HEK293 (cell line): ENCODE measurements at regions not wholly inside any gene's neighbourhood (a gene's known extent, or its start where the extent isn't known, plus 50 kb on each side); places are given as distances from the start of the nearest gene placed in this dataset.

Source experiments
- CTCF ChIA-PET: fragments of 350-600 bp; formaldehyde crosslinking; extraction: SDS; loops from one replicate; lab custom pipeline; 2021; ENCODE audit warnings: antibody characterized with exemption; lab: Yijun Ruan, JAX
- POLR2A ChIA-PET: fragments of 300-600 bp; formaldehyde crosslinking; extraction: SDS; loops from one replicate; lab custom pipeline; 2020; ENCODE audit warnings: antibody characterized with exemption, inconsistent platforms; lab: Yijun Ruan, JAX
- H3K27ac ChIP-seq: fragments of 200-500 bp; sonication (Bioruptor generic); 2 replicates; pipeline ENCODE4 v1.5.1; 2014; ENCODE audit warnings: low read depth, low read length, control low read depth, inconsistent platforms; ENCODE audit errors: extremely low read depth
- H3K36me3 ChIP-seq, 2 experiments: fragments of 200-500 bp in 1 of 2; sonication (Bioruptor generic) in 1 of 2; 1 replicate in 1 of 2; 2 replicates in 1 of 2; pipeline ENCODE4 v1.5.1; 2014 to 2017; ENCODE audit warnings: inconsistent platforms in 2 of 2, low read length in 2 of 2; ENCODE audit not compliant: control insufficient read depth in 2 of 2, insufficient read depth in 1 of 2
- H3K4me1 ChIP-seq: fragments of 200-500 bp; sonication (Bioruptor generic); 2 replicates; pipeline ENCODE4 v1.5.1; 2014; ENCODE audit warnings: mild to moderate bottlenecking, low read length, inconsistent platforms; ENCODE audit not compliant: control insufficient read depth, insufficient read depth
- H3K4me3 ChIP-seq: 2 replicates; pipeline ENCODE4 v1.5.1; 2011; ENCODE audit warnings: low read depth, mild to moderate bottlenecking, control low read depth, low read length, moderate library complexity
- H3K9me3 ChIP-seq: fragments of 200-500 bp; sonication (Bioruptor generic); 2 replicates; pipeline ENCODE4 v1.5.1; 2014; ENCODE audit warnings: low read depth, low read length, inconsistent platforms; ENCODE audit not compliant: control insufficient read depth, insufficient read depth
- FEZF1 ChIP-seq: fragments of 450-650 bp; formaldehyde crosslinking; IDR thresholded peaks from 2 replicates; pipeline ENCODE4 v1.5.1; 2016; ENCODE audit warnings: missing biosample characterization, missing genetic modification characterization
- GFI1B ChIP-seq: fragments of 450-650 bp; formaldehyde crosslinking; IDR thresholded peaks from 2 replicates; pipeline ENCODE4 v1.5.1; 2016; ENCODE audit warnings: missing biosample characterization, missing genetic modification characterization
- GLIS2 ChIP-seq: fragments of 450-650 bp; formaldehyde crosslinking; IDR thresholded peaks from 2 replicates; pipeline ENCODE4 v1.5.1; 2016; ENCODE audit warnings: missing biosample characterization, missing genetic modification characterization
- PRDM1 ChIP-seq: fragments of 450-650 bp; formaldehyde crosslinking; IDR thresholded peaks from 2 replicates; pipeline ENCODE4; 2016; ENCODE audit warnings: missing biosample characterization, missing genetic modification characterization
- ZNF112 ChIP-seq: fragments of 450-650 bp; formaldehyde crosslinking; IDR thresholded peaks from 2 replicates; pipeline ENCODE4 v1.5.0; 2017; ENCODE audit warnings: missing biosample characterization, missing genetic modification characterization
- ZNF16 ChIP-seq: fragments of 450-650 bp; formaldehyde crosslinking; IDR thresholded peaks from 2 replicates; pipeline ENCODE4 v1.5.1; 2016; ENCODE audit warnings: low read depth, missing biosample characterization, missing genetic modification characterization
- ZNF2 ChIP-seq: fragments of 450-650 bp; formaldehyde crosslinking; IDR thresholded peaks from 2 replicates; pipeline ENCODE4 v1.5.1; 2016; ENCODE audit warnings: missing biosample characterization, missing genetic modification characterization
- ZNF214 ChIP-seq: fragments of 450-650 bp; formaldehyde crosslinking; IDR thresholded peaks from 2 replicates; pipeline ENCODE4 v1.5.1; 2017; ENCODE audit warnings: missing biosample characterization, mild to moderate bottlenecking, missing genetic modification characterization, borderline replicate concordance
- ZNF324 ChIP-seq: fragments of 450-650 bp; formaldehyde crosslinking; IDR thresholded peaks from 2 replicates; pipeline ENCODE4 v1.5.1; 2016; ENCODE audit warnings: missing biosample characterization, missing genetic modification characterization
- ZNF341 ChIP-seq: fragments of 450-650 bp; formaldehyde crosslinking; IDR thresholded peaks from 2 replicates; pipeline ENCODE4; 2016; ENCODE audit warnings: low read depth, missing biosample characterization, missing genetic modification characterization
- ZNF350 ChIP-seq: fragments of 450-650 bp; formaldehyde crosslinking; IDR thresholded peaks from 2 replicates; pipeline ENCODE4 v1.5.0; 2017; ENCODE audit warnings: missing biosample characterization, mild to moderate bottlenecking, missing genetic modification characterization
- ZNF561 ChIP-seq: fragments of 450-650 bp; IDR thresholded peaks from 2 replicates; pipeline ENCODE4 v1.5.1; 2018; ENCODE audit warnings: missing biosample characterization, missing genetic modification characterization, borderline replicate concordance
- ZNF585B ChIP-seq: fragments of 450-650 bp; formaldehyde crosslinking; IDR thresholded peaks from 2 replicates; pipeline ENCODE4 v1.5.1; 2016; ENCODE audit warnings: missing biosample characterization, missing genetic modification characterization
- ZNF660 ChIP-seq: fragments of 450-650 bp; IDR thresholded peaks from 2 replicates; pipeline ENCODE4 v1.5.1; 2018; ENCODE audit warnings: missing biosample characterization, mild to moderate bottlenecking, missing genetic modification characterization
- ZNF664 ChIP-seq: fragments of 450-650 bp; formaldehyde crosslinking; IDR thresholded peaks from 2 replicates; pipeline ENCODE4 v1.5.1; 2016; ENCODE audit warnings: missing biosample characterization, missing genetic modification characterization
- ZNF792 ChIP-seq: fragments of 450-650 bp; formaldehyde crosslinking; IDR thresholded peaks from 2 replicates; pipeline ENCODE4 v1.5.1; 2016; ENCODE audit warnings: missing biosample characterization, missing genetic modification characterization
- ZXDB ChIP-seq: fragments of 450-650 bp; formaldehyde crosslinking; IDR thresholded peaks from 2 replicates; pipeline ENCODE4 v1.5.1; 2016; ENCODE audit warnings: missing biosample characterization, missing genetic modification characterization
- TF ChIP-seq, protein P1 (sequence below): fragments of 450-650 bp; formaldehyde crosslinking; conservative IDR thresholded peaks from 2 replicates; pipeline ENCODE4 v1.5.1; 2016; ENCODE audit warnings: low read depth, missing biosample characterization, missing genetic modification characterization
- TF ChIP-seq, protein P2 (sequence below): fragments of 450-650 bp; formaldehyde crosslinking; IDR thresholded peaks from 2 replicates; pipeline ENCODE4 v1.5.1; 2016; ENCODE audit warnings: missing biosample characterization, missing genetic modification characterization
- TF ChIP-seq, protein P3 (sequence below): fragments of 450-650 bp; formaldehyde crosslinking; IDR thresholded peaks from 2 replicates; pipeline ENCODE4 v1.5.1; 2017; ENCODE audit warnings: missing biosample characterization, missing genetic modification characterization
- TF ChIP-seq, protein P4 (sequence below): fragments of 450-650 bp; formaldehyde crosslinking; IDR thresholded peaks from 2 replicates; pipeline ENCODE4 v1.5.1; 2016; ENCODE audit warnings: missing biosample characterization, missing genetic modification characterization

DNA sequence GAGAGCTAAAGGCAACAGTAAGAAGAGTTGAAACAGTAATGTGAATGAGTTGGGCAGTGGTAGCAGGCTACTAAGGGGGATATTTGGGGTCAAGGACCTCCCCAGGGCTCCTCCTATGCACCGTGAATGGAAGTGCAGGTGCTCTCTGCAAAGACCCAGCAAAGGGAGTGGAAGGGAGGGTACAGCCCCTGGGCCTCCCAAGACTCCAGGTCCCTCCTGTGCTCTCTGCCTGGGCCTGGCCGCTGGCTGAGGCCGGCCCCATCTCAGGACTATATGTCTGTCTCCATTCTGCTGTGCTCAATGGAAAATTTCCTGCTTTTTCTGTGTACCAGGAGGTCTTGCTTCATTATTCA lies 372.1 kb upstream of the MKI67 start:
- CTCF ChIA-PET: no interaction called here
- H3K4me1 ChIP-seq: no peaks in the 10 kb centered on the region
- no peak overlapping the region for H3K27ac ChIP-seq
- no peaks in the 10 kb centered on the region for H3K36me3 ChIP-seq
- no peak overlapping the region for H3K4me3 ChIP-seq
- TF ChIP-seq ZNF214 (tag by site-specific recombination): no peak
- no peak for TF ChIP-seq FEZF1 (tag by site-specific recombination)
- no peak for TF ChIP-seq ZNF112
- TF ChIP-seq ZNF341 (tag by site-specific recombination): no peak
- POLR2A ChIA-PET: no interaction called here
- H3K9me3 ChIP-seq: no peaks in the 10 kb centered on the region

DNA sequence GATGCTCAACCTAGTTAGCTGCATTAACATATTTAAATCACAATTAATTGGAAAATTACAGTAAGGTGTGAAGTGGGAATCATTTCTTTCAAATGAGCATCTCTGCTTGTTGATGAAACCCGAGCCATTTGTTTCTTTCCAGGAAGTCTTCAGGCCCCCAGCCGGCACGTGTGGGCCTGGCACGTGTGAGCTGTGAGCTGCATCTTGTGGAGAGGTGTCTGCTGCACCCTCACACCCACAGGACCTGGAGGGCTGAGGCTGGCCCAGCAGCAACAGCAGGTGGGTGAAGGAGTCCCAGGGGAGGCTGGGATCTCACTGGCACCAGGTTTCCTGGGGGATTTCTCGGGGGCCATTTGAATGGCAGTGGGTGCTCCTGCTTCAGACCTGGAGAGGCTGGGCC lies 372.5 kb upstream of the MKI67 start:
- ChIA-PET CTCF (no interaction called here), POLR2A (no interaction called here)
- no peaks in the 10 kb centered on the region for H3K36me3 ChIP-seq
- H3K4me3 ChIP-seq: no peak overlapping the region
- no peaks in the 10 kb centered on the region for H3K9me3 ChIP-seq
- TF ChIP-seq GLIS2 (tag by site-specific recombination) (no peak), ZNF792 (tag by site-specific recombination) (no peak), ZNF324 (tag by site-specific recombination) (no peak), ZNF664 (tag by site-specific recombination) (no peak), PRDM1 (tag by site-specific recombination) (no peak), ZNF350 (tag by site-specific recombination) (no peak), ZNF112 (no peak), ZNF16 (tag by site-specific recombination) (no peak), ZNF561 (tag by site-specific recombination) (no peak), GFI1B (tag by site-specific recombination) (no peak)
- TF ChIP-seq, protein P1, sequence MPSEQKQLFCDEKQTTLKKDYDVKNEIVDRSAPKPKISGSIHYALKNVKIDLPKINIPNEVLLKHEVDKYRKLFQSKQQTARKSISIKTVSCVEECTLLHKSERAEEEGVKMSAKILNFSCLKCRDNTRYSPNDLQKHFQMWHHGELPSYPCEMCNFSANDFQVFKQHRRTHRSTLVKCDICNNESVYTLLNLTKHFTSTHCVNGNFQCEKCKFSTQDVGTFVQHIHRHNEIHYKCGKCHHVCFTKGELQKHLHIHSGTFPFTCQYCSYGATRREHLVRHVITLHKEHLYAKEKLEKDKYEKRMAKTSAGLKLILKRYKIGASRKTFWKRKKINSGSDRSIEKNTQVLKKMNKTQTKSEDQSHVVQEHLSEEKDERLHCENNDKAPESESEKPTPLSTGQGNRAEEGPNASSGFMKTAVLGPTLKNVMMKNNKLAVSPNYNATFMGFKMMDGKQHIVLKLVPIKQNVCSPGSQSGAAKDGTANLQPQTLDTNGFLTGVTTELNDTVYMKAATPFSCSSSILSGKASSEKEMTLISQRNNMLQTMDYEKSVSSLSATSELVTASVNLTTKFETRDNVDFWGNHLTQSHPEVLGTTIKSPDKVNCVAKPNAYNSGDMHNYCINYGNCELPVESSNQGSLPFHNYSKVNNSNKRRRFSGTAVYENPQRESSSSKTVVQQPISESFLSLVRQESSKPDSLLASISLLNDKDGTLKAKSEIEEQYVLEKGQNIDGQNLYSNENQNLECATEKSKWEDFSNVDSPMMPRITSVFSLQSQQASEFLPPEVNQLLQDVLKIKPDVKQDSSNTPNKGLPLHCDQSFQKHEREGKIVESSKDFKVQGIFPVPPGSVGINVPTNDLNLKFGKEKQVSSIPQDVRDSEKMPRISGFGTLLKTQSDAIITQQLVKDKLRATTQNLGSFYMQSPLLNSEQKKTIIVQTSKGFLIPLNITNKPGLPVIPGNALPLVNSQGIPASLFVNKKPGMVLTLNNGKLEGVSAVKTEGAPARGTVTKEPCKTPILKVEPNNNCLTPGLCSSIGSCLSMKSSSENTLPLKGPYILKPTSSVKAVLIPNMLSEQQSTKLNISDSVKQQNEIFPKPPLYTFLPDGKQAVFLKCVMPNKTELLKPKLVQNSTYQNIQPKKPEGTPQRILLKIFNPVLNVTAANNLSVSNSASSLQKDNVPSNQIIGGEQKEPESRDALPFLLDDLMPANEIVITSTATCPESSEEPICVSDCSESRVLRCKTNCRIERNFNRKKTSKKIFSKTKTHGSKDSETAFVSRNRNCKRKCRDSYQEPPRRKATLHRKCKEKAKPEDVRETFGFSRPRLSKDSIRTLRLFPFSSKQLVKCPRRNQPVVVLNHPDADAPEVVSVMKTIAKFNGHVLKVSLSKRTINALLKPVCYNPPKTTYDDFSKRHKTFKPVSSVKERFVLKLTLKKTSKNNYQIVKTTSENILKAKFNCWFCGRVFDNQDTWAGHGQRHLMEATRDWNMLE (tag by site-specific recombination): no peak
- TF ChIP-seq, protein P2, sequence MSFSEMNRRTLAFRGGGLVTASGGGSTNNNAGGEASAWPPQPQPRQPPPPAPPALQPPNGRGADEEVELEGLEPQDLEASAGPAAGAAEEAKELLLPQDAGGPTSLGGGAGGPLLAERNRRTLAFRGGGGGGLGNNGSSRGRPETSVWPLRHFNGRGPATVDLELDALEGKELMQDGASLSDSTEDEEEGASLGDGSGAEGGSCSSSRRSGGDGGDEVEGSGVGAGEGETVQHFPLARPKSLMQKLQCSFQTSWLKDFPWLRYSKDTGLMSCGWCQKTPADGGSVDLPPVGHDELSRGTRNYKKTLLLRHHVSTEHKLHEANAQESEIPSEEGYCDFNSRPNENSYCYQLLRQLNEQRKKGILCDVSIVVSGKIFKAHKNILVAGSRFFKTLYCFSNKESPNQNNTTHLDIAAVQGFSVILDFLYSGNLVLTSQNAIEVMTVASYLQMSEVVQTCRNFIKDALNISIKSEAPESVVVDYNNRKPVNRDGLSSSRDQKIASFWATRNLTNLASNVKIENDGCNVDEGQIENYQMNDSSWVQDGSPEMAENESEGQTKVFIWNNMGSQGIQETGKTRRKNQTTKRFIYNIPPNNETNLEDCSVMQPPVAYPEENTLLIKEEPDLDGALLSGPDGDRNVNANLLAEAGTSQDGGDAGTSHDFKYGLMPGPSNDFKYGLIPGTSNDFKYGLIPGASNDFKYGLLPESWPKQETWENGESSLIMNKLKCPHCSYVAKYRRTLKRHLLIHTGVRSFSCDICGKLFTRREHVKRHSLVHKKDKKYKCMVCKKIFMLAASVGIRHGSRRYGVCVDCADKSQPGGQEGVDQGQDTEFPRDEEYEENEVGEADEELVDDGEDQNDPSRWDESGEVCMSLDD (tag by site-specific recombination): no peak
- no peaks in the 10 kb centered on the region for H3K4me1 ChIP-seq
- H3K27ac ChIP-seq: no peak overlapping the region

DNA sequence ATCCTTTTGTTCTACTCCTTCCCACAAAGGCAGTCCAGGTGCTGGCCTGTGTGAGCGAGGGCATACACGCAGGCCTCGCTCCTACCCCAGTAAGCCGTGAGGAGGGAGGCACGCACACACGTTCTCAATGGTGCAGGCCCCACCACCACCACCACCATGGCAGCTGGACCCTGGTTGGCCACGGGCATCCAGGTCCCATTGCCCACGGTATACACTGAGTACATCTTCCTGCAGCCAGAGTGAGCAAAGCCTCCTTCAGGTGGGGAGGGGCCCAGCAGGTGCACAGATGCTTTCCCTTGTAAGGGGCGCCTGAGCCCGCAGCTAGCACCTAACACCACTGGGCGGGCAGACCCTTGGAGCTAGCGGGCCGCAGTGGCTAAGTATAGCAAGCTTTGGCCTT lies 373.3 kb upstream of the MKI67 start:
- CTCF ChIA-PET: no interaction called here
- POLR2A ChIA-PET: no interaction called here
- no peak overlapping the region for H3K27ac ChIP-seq
- no peaks in the 10 kb centered on the region for H3K9me3 ChIP-seq
- no peak overlapping the region for H3K4me3 ChIP-seq
- H3K36me3 ChIP-seq: no peaks in the 10 kb centered on the region
- H3K4me1 ChIP-seq: no peaks in the 10 kb centered on the region
- TF ChIP-seq, protein P3, sequence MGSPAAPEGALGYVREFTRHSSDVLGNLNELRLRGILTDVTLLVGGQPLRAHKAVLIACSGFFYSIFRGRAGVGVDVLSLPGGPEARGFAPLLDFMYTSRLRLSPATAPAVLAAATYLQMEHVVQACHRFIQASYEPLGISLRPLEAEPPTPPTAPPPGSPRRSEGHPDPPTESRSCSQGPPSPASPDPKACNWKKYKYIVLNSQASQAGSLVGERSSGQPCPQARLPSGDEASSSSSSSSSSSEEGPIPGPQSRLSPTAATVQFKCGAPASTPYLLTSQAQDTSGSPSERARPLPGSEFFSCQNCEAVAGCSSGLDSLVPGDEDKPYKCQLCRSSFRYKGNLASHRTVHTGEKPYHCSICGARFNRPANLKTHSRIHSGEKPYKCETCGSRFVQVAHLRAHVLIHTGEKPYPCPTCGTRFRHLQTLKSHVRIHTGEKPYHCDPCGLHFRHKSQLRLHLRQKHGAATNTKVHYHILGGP (tag by site-specific recombination): no peak
- no peak for TF ChIP-seq ZNF660 (tag by site-specific recombination)
- no peak for TF ChIP-seq PRDM1 (tag by site-specific recombination)
- TF ChIP-seq, protein P4, sequence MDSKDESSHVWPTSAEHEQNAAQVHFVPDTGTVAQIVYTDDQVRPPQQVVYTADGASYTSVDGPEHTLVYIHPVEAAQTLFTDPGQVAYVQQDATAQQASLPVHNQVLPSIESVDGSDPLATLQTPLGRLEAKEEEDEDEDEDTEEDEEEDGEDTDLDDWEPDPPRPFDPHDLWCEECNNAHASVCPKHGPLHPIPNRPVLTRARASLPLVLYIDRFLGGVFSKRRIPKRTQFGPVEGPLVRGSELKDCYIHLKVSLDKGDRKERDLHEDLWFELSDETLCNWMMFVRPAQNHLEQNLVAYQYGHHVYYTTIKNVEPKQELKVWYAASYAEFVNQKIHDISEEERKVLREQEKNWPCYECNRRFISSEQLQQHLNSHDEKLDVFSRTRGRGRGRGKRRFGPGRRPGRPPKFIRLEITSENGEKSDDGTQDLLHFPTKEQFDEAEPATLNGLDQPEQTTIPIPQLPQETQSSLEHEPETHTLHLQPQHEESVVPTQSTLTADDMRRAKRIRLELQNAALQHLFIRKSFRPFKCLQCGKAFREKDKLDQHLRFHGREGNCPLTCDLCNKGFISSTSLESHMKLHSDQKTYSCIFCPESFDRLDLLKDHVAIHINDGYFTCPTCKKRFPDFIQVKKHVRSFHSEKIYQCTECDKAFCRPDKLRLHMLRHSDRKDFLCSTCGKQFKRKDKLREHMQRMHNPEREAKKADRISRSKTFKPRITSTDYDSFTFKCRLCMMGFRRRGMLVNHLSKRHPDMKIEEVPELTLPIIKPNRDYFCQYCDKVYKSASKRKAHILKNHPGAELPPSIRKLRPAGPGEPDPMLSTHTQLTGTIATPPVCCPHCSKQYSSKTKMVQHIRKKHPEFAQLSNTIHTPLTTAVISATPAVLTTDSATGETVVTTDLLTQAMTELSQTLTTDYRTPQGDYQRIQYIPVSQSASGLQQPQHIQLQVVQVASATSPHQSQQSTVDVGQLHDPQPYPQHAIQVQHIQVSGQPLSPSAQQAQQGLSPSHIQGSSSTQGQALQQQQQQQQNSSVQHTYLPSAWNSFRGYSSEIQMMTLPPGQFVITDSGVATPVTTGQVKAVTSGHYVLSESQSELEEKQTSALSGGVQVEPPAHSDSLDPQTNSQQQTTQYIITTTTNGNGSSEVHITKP: no peak
- no peak for TF ChIP-seq ZXDB (tag by site-specific recombination)
- no peak for TF ChIP-seq ZNF585B (tag by site-specific recombination)
- no peak for TF ChIP-seq ZNF2
